HG03135 (cell line): ENCODE measurements at regions not wholly inside any gene's neighbourhood (a gene's known extent, or its start where the extent isn't known, plus 50 kb on each side); places are given as distances from the start of the nearest gene placed in this dataset.
"Not testable (repeated sequence)": the region's sequence is repeated elsewhere in the genome, so short reads cannot be mapped to it uniquely, and the experiment has no call there.

Experiments
- ATAC-seq: cut with Tn5 transposase; IDR thresholded peaks from one replicate; pipeline ENCODE4 v1.9.1; 2021; ENCODE audit warnings: mild to moderate bottlenecking, moderate library complexity; ENCODE audit not compliant: unreplicated experiment

GRCh38 chr2:403682-404081, 115.8 kb upstream of the ALKAL2 start:
- no peak for ATAC-seq

- no peak for ATAC-seq
Measured at GRCh38 chr2:402721-403120, 114.8 kb upstream of the ALKAL2 start.

GRCh38 chr2:402206-402605, 114.3 kb upstream of the ALKAL2 start:
- no peak for ATAC-seq

GRCh38 chr2:401019-401679, 113.3 kb upstream of the ALKAL2 start:
- no peak for ATAC-seq

GRCh38 chr2:397926-398325, 110.0 kb upstream of the ALKAL2 start:
- ATAC-seq, result no peak

- no peak for ATAC-seq
Measured at GRCh38 chr2:397521-397920, 109.6 kb upstream of the ALKAL2 start.

GRCh38 chr2:396903-397302, 109.0 kb upstream of the ALKAL2 start:
- no peak for ATAC-seq

- ATAC-seq, result no peak
Measured at GRCh38 chr2:395886-396285, 108.0 kb upstream of the ALKAL2 start.

- ATAC-seq, result peak; percentile 76
Measured at GRCh38 chr2:393711-394696, 106.1 kb upstream of the ALKAL2 start.

GRCh38 chr2:392926-393280, 105.0 kb upstream of the ALKAL2 start:
- no peak for ATAC-seq

GRCh38 chr2:392181-392925, 104.5 kb upstream of the ALKAL2 start:
- no peak for ATAC-seq

- no peak for ATAC-seq
Measured at GRCh38 chr2:391696-392095, 103.8 kb upstream of the ALKAL2 start.

GRCh38 chr2:390959-391358, 103.1 kb upstream of the ALKAL2 start:
- ATAC-seq, result no peak

GRCh38 chr2:389985-390384, 102.1 kb upstream of the ALKAL2 start:
- not testable (repeated sequence) for ATAC-seq

- ATAC-seq, result not testable (repeated sequence)
Measured at GRCh38 chr2:388752-389151, 100.9 kb upstream of the ALKAL2 start.

- ATAC-seq, result no peak
Measured at GRCh38 chr2:387980-388421, 100.1 kb upstream of the ALKAL2 start.

- no peak for ATAC-seq
Measured at GRCh38 chr2:386406-387103, 98.7 kb upstream of the ALKAL2 start.

GRCh38 chr2:385785-386184, 97.9 kb upstream of the ALKAL2 start:
- ATAC-seq, result no peak

GRCh38 chr2:385061-385460, 97.2 kb upstream of the ALKAL2 start:
- ATAC-seq, result no peak

- ATAC-seq, result no peak
Measured at GRCh38 chr2:383888-384287, 96.0 kb upstream of the ALKAL2 start.

- ATAC-seq, result no peak
Measured at GRCh38 chr2:383178-383577, 95.3 kb upstream of the ALKAL2 start.
